SK-N-MC (cell line): ENCODE measurements at regions not wholly inside any gene's neighbourhood (a gene's known extent, or its start where the extent isn't known, plus 50 kb on each side); places are given as distances from the start of the nearest gene placed in this dataset.

Source experiments
- EZH2 ChIP-seq: fragments of 200-600 bp; sonication (generic); IDR thresholded peaks from one replicate; pipeline ENCODE4 v1.6.1; 2017; ENCODE audit warnings: antibody characterized with exemption
- POLR2AphosphoS5 ChIP-seq: IDR thresholded peaks from 2 replicates; pipeline ENCODE4 v1.6.1; 2012; ENCODE audit warnings: mild to moderate bottlenecking, low read depth, low read length, borderline replicate concordance

DNA sequence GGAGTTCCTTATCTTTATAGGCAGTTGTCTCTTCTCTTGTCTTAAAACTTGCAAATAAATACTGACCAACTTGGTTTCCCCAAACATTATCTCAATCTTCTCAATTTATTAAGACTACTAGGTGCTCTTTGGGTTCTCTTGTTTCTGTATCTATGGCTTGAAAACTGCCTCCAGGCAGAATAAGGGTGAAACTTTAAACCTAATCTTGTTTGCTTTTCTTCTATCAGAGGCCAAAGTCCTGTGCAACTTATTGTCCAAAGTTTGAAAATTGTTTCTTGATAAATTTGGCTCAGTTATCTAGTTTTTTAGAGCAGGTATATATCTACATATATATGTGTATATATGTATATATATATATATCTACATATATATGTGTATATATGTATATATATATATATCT, 110.1 kb upstream of the ANO5 start:
- TF ChIP-seq POLR2AphosphoS5: no peak
- no peak for TF ChIP-seq EZH2
